Stimulated activated CD8-positive, alpha-beta memory T cell treated with anti-CD3 and anti-CD28 coated beads, Interleukin-4, amount 100 ng/mL, for 48 hours (primary cell): ENCODE measurements at regions not wholly inside any gene's neighbourhood (a gene's known extent, or its start where the extent isn't known, plus 50 kb on each side); places are given as distances from the start of the nearest gene placed in this dataset.
"Not testable (repeated sequence)": the region's sequence is repeated elsewhere in the genome, so short reads cannot be mapped to it uniquely, and the experiment has no call there.

ENCODE experiments used
- DNase-seq: peaks from one replicate; pipeline ENCODE4 v3.0.0-alpha.2; 2020

DNA sequence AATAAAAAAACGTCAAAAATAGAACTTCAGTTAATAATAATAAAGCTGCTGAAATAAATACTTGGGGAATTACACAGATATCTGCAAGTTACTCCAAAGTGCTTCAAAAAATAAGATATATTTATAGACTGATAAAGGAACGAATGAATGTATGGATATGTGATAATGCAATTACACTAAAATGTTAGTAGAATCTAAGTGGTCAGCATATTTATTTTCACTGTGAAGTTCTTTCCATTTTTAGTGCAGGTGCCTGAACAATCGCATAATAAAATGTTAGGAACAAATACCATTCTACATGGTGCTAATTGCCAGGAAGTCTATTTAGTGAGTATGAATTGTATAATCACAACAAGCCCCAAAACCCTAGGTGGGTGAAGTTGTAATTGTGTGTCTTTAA, 169.6 kb upstream of the RGPD4 start:
- DNase-seq: no peak

DNA sequence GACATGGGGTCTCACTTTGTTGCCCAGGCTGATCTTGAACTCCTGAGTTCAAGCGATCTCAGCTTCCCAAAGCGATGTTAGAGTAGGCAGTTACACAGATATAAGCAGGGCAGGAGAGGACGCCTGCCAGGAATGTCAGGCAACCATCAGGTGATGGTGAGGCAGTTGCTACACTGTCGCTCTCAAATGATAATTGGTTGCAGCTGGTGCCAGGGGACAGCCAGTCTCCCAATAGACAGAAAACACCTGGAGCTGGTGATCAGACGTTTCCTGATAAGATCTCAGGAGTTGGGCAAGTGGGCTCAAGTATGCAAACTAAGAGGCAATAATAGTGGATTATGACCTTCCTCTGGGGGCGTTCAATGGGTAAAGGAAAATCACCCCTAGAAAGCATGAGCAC, 163.1 kb upstream of the RGPD4 start:
- no peak for DNase-seq

DNA sequence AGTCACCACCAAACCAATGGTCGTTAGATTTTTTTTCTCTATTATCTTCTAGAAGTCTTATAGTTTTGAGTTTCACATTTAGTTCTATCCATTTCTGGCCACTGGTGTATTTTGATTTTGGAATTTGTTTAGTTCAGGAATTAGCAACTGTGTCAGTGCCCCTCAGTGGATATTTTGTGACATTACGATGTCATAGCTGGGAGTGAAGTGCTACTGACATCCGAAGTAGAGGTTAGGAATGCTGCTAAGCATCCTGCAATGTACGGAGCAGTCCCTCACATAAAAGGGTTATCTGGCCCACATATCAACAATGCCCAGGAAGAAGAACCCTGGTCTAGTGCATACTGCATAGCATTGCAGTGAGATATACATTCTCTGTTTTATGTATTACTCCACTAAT, 157.4 kb upstream of the RGPD4 start:
- no peak for DNase-seq

DNA sequence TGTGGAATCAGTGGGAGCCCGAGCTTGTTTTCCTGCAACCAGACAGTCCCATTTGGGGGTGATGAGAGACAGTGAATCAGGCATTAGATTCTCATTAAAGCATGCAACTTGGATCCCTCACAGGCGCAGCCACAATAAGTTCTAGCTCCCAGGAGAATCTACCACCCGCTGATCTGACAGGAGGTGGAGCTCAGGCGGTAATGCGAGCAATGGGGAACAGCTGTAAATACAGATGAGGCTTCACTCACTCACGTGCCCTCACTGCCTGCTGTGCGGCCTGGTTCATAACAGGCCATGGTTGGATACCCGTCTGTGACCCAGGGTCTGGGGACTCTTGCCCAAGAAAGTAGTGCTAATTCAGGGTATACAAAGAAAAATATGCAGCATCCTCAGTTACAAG, 144.8 kb upstream of the RGPD4 start:
- no peak for DNase-seq

DNA sequence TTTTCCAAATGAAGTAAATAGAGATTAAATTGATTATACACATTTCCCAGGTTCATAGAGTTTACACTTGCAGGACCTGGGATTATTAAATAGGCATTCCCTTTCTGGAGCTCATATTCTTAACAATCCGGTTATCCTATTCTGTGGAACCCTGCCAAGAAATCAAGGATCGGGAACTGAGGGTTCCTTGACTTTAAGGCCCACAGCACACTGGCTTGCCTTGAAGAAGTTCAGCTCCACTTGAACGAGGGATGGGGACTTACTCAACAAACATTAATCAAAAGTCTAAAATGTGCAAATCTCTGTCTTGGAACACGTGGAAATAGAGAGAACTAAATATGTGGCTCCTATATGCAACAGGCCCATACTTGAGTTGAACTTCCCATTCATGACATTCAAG, 142.3 kb upstream of the RGPD4 start:
- no peak for DNase-seq

DNA sequence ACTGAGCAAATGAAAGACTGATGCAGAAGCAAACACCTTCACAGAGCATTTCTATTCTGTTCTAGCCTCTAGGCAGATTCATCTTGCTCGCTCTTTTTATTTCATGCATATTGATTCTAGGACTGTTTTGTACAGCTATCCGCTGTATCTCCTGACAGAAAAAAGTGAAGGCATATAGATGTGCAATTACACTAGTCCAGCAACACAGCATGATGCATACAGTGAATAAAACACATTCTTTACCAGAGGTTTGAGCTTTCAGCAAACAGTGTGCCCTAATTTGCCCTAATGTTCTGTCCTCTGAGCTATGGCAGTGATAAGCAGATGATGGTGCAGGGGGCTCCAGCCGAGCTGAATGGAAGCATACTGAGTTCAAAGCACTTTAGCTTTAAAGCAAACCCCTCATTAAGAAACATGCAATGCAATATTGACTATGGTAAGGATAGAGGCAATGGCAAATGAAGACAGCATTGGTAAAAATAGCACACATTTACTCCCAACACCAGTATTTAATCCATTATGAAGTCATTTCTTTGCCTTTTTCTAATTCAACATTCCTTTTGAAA, 141.2 kb upstream of the RGPD4 start:
- DNase-seq: no peak

DNA sequence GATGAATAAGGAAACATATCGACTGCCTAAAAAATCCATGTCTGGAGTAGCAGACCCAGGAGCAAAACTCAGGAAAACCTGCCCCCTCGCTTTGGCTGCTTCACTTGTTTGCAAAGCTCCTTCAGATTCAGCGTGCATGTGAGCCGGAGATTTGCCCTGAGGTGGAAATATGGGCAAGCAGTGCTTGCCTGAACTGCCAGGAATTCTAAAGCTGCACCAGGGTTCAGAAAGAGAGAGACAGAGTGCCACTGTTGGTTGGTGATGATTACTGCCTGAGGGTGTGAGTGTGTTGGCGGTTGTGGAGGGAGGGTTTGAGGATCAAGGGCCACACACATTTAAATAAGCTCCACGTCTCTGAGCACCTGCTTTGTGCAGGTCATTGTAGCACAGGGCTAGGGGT, 139.6 kb upstream of the RGPD4 start:
- DNase-seq: no peak

DNA sequence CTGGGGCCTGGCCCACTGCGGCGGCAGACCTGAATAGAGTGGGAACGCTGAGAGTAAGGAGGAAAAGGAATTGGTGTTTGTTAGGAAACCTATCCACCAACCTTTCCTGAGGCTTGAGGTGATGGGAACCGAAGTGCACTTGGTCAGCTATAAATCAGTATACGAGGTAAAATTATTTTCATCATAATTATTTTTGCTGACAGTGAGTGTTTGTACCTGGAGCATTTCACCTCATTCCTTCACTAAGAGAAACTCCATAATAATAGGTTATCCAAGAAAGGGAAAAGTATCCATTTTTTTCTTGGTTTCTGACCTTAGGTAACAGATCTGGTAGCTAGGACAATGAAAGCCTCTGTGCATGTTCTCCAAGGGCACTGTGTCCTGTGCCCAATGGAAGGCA, 138.6 kb upstream of the RGPD4 start:
- DNase-seq: no peak

DNA sequence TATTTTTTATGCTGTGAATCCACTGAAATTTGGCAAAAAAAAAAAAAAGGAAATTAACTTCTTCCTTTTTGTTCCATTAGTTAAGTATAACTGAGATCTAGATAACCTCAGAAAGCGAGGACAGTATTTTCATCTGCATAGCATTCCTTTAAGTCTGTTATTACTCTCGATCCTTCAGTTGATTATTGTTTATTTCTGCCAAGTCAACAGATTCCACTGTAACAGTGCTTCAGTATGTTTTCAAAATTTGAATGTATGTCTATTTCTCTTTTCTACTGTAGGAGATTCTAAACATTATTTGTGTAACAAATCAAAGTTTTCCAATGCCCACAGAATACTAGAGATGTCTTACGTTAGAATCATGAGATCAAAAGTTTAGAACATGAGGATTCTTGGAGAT, 133.1 kb upstream of the RGPD4 start:
- no peak for DNase-seq

DNA sequence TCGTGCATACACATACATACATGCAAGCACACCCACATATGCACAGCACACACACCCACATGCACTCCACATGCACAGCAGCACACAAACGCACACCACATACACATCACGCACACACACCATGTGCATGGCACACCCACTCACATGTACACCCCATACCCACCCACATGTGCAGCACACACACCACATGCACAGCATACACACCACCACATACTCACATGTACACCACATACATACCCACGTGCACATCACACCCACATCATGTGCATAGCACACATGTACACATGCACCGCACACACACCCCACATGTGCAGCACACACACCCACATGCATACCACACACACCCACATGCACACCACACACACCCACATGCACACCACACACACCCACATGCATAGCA, 132.0 kb upstream of the RGPD4 start:
- no peak for DNase-seq

DNA sequence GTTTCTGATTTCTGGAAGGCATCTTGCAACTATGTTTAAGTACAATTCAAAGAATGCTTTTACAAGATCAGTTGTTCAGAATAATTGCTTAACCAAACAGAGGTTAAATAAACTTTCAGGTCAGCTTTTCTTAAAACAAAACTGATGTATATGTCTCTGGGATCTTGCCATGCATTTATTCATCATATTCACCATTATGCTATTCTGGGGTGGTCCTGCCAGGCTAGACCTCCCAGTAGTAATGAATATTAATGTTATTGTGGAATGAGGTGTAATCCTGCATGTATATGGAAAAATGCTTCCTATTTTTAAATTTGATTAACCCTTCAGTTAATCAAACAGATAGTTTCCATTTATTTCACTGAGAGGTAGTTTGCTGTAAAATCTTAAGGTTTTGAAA, 129.3 kb upstream of the RGPD4 start:
- no peak for DNase-seq

DNA sequence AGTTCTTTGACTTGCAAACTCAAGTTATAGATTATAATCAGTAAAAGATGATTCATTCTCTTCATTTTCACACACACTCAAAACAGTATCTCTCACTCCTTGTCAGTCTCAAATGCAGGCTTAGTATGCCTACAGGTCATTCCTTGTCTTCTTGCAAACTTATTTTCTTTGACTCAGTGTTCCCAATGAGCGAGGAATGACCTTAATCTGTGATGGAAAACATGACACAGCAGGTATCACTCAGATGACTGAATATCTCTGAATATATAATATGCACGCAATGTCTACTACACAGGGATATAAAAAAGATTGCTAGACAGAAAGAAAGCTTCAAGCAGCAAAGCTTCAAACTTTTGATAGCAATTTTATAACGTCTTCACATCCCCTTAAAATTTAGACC, 127.8 kb upstream of the RGPD4 start:
- DNase-seq: no peak

DNA sequence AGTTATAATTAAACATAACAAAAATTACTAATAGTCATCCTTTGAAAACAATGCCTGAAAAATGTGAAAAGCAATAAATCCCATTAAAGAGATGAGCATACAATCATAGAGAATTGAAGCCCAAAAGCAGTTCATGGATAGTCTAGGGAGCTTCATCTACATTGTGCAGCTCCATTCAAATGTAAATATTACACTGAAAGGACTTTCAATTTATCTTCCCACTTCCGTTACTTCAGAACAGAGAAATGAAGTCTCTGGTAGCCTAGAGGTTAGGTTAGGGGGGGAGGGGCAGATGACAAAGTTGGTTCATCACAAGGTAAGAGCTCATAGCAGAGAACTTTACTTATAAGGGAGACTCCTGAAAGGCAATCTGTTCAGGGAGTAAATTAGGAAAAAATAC, 126.6 kb upstream of the RGPD4 start:
- no peak for DNase-seq

DNA sequence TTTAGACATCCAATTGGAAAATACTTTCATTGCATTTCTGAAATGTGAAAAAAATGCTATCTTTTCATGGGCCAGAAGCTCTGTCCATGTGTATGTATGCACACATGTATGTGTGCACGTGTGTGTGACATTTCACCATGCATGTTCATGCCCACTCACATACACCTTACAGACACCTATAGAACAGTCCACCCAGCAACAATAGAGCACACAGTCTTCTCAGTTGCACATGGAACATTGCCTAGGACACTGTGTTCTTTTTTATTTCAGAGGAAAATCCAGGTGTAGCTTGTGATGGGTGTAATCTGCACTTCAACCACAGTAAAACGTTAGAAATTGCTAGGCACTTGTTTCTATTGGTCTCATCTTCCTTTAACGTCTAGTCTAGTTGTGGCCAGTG, 114.8 kb upstream of the RGPD4 start:
- no peak for DNase-seq

DNA sequence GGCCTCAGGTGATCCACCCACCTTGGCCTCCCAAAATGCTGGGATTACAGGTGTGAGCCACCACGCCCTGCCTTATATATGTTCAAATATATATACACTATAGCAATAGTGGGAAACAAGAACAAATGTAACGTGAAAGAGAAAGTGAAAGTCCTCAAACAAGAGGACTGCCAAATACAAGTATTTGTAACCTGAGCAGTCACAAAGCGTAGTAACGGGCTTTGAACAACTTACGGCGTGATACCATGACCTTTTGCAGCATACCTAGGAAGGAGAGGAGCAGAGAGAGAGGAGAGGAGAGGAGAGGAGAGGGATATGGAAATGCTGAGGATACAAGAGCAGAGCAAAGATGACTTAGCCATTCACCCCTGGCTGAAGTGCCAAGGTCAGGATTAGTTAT, 113.8 kb upstream of the RGPD4 start:
- DNase-seq: no peak

DNA sequence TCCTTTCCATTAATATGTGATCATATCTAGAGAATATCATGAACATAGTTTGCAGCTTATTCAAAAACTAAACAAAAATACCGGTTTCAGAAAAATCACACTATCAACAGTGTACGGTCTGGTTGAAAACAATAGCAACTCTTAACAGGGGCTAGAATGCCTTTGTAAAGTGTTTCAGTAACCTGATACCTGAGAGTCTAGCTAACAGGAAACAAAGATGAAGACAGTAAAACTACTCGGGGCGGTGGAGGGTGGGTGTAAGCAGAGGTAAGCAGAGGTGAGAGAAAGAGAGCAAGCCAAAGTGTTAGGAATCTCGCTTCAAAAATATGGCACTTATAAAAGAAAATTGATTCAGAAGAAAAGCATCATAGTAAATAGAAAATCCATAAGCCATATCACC, 109.0 kb upstream of the RGPD4 start:
- DNase-seq: no peak

DNA sequence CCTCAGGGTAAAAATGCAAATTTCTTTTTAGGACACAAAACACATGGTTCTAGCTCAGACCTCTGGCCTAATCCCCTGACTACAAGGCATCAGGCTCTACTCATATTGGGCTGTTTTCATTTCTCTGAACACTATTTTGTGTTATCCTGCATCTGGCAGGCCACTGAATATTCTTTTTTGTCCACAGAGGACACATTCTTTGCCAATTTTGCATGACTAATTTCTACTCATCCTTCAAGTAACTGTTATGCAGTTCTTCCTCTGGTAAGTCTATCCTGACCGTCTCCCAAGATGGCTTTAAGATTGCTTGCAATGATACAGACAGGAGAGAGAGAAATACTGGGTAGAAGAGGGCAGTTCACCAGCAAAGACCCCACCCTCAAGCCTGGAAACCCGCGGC, 107.6 kb upstream of the RGPD4 start:
- DNase-seq: no peak

DNA sequence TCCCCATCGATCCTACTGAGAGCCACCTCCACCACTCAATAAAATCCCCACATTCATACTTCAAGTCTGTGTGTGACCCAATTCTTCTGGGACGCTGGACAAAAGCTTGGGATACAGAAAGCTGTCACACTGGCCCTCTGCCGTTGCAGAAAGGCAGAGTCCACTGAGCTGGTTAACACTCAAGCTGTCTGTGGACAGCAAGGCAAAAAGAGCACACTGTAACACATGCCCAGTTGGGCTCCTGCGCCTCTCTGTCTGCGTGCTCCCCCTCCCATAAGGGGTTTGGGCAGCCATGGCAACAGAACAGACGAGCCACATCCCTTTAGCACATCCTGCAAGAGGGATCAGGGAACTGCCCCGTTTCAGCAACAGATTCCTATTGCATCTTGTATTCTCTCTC, 106.9 kb upstream of the RGPD4 start:
- no peak for DNase-seq

DNA sequence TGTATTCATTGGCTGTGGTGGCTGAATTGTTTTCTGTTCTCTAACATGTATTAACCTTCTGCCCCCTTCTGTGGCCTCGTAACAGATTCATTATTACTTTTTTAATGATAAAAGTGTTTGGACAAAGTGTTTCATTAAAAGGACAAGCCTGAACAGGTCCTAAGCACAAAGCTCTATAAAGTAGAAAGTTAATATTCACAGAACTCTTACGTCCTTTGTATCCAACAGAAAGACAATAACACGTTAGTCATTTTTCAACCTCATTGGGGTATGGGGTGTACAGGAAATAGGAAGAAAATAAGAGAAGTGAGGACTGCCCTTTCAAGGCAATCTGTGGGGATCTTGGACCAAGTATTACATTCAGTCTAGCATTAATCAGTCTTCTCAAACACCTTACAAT, 105.5 kb upstream of the RGPD4 start:
- no peak for DNase-seq

DNA sequence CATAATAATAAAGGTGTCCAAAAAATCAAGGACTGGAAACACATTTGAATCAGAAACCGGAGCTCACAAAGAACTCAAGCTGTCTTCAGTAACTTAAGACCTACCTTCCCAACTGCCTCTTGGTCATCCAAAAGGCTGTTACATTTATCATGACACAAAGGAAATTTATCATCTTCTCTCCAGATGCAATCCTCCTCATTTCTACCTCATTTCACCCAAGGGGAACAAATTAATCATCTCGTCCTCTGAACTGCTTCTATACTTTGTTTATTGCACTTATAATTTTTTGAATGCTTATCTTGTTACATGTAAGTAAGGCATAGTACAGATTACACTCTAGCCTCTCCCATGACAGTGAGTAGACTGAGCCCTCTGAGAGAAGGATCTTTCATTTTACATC, 105.1 kb upstream of the RGPD4 start:
- DNase-seq: no peak

DNA sequence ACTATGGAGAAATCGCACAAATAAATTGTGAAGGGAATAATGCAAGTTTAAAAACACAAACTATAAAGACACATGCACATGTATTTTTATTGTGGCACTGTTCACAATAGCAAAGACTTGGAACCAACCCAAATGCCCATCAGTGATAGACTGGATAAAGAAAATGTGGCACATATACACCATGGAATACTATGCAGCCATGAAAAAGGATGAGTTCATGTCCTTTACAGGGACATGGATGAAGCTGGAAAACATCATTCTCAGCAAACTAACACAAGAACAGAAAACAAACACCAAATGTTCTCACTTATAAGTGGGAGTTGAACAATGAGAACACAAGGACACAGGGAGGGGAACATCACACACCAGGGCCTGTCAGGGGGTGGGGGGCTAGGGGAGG, 100.9 kb upstream of the RGPD4 start:
- DNase-seq: not testable (repeated sequence)

DNA sequence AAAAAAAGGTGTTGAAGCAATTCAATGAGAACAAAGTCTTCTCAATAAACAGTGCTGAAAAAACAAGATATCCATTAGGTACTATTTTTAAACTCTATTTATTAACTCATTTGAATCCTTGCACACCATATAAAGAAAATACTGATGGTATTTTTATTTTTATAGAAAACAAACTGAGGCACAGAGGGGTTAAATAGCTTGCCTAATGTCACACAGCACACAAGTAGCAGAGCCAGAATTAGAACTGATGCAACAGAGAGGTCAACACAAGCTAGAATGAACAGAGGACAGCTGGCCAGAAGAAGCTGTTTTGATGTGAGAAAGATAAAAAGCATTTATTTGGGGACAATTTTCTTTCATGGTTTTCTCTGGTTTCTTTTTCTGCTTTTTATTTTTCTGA, 99.4 kb upstream of the RGPD4 start:
- DNase-seq: no peak

DNA sequence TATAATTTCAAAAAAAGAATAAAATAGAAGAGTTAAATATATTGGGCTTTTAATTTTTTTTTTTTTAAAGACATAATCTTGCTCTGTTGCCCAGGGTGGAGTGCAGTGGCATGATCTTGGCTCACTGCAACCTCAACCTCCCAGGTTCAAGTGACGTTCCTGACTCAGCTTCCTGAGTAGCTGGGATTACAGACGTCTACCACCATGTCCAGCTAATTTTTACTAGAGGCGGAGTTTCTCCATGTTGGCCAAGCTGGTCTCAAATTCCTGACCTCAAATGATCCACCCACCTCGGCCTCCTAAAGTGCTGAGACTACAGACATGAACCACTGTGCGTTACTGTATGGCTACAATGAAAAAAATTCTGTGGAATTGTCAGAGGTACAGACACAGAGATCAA, 98.1 kb upstream of the RGPD4 start:
- no peak for DNase-seq

DNA sequence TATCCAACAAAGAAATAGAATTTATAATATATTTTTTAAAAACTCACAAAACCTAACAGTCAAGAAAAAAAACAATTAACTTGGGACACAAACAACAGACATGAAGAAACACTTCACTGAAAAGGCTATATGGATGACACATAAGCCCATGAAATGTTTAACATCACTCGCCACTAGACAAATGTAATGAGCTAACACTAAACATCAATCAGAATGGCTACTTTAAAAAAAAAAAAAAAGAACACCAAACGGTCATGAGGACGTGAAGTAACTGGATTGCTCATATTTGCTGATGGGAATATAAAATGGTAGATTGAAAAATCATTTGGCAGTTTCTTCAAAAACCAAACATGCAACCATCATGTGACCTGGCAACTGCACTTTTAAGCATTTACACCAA, 97.3 kb upstream of the RGPD4 start:
- no peak for DNase-seq

DNA sequence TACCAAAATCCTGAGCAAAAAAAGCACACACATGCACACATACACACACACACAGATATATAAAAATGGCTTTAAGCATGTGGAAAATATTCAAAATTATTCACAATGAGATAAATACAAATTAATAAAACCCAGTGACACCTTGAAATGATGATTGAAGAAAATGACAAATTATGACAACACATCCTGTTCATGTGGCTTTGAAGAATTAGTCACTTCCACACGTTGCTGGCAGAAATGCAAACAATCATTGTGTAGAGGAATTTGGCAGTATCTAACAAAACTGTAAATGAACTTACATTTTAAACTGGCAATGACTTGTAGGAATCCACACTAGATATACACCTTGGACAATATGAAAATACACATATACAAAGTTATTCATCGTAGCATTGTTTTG, 95.8 kb upstream of the RGPD4 start:
- DNase-seq: no peak

DNA sequence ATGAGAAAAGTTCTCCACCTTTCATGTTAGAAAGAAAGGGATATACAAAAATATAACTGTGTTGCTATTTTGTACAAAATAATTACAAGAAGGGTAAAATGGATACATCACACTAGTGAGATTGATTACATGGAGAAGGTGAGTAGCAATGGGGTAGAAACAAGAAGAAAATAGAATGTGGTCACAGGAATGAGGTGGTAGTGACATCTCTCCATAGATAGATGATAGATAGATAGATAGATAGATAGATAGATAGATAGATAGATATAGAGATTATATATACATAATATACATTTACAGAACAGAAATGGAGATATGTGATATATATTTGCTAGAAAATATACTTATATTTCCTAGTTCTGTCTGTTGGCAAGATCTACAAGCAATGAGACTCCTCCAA, 95.3 kb upstream of the RGPD4 start:
- DNase-seq: no peak
